ENCODE measurements at regions not wholly inside any gene's neighbourhood (a gene's known extent, or its start where the extent isn't known, plus 50 kb on each side); places are given as distances from the start of the nearest gene placed in this dataset.

- TF ChIP-seq, protein P1, sequence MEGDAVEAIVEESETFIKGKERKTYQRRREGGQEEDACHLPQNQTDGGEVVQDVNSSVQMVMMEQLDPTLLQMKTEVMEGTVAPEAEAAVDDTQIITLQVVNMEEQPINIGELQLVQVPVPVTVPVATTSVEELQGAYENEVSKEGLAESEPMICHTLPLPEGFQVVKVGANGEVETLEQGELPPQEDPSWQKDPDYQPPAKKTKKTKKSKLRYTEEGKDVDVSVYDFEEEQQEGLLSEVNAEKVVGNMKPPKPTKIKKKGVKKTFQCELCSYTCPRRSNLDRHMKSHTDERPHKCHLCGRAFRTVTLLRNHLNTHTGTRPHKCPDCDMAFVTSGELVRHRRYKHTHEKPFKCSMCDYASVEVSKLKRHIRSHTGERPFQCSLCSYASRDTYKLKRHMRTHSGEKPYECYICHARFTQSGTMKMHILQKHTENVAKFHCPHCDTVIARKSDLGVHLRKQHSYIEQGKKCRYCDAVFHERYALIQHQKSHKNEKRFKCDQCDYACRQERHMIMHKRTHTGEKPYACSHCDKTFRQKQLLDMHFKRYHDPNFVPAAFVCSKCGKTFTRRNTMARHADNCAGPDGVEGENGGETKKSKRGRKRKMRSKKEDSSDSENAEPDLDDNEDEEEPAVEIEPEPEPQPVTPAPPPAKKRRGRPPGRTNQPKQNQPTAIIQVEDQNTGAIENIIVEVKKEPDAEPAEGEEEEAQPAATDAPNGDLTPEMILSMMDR (IDR thresholded peaks at IDR 0.05) = no peak
- no peak for TF ChIP-seq ZFX (IDR thresholded peaks at IDR 0.05; ENCODE audit: borderline replicate concordance)
Observed at GRCh38 chr10:83824099-83824498, 315.2 kb upstream of the GHITM start.
